NCI-H2171 (cell line): ENCODE measurements at regions not wholly inside any gene's neighbourhood (a gene's known extent, or its start where the extent isn't known, plus 50 kb on each side); places are given as distances from the start of the nearest gene placed in this dataset.
A peak's percentile ranks its signal among the peaks of the same experiment; 100 is the strongest.

Experiments
- DNase-seq: peaks from one replicate; lab custom pipeline; 2025; lab: John Stamatoyannopoulos, UW

- DNase-seq = no peak
Observed at GRCh38 chr1:10897981-10898728, 101.7 kb upstream of the CASZ1 start.

DNA sequence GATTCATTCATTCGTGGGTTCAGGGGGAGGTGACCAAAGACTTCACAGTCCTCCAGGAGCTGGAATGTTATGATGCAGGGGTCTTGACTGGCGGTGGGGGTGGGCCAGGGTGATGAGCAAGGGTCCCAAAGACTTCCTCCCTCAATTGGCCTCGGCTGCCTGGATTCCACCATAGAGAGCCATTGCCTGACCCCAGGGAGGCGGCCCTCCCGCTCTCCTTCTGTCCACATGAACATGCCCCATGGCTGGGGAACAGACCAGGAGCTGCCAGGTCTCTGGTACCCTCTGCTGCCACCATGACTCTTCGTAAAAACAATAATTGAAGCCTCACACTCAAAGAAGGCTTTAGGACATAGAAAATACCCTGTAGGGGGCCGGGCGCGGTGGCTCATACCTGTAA is 102.5 kb upstream of the CASZ1 start:
- DNase-seq = no peak

DNA sequence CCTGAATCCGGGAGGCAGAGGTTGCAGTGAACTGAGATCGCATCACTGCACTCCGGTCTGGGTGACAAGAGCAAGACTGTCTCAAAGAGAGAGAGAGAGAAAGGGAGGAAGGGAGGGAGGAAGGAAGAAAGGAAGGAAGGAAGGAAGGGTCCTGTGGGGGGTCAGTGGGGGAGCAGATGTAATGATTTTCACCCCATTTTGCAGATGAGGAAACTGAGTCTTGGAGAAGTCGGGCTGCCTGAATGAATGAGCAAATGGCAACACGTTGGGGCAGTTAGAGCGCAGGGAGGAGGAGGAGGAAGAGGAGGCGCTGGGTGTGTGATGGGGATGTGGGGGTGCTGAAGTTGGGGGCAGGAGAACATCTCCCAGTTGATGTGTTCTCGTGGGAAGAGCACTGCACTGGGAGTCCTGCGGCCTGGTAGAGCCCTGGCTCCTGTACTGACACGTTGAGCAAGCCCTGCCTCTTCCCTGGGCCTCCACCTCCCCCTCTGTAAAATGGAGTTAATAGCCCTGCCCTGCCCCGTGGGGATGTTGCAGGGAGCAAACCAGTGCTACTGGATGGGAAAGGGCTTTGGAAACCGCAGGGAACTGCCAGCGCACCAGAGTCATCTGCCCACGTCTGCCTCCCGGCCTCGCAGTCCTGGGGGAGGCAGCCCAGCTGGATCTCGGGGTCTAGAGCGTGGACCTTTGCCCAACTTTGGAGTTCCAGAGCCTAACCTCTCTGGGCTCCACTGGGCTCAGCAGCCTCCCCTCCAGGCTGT is 103.2 kb upstream of the CASZ1 start:
- no peak for DNase-seq

GRCh38 chr1:10900251-10900651 is 103.8 kb upstream of the CASZ1 start:
- DNase-seq = no peak

DNA sequence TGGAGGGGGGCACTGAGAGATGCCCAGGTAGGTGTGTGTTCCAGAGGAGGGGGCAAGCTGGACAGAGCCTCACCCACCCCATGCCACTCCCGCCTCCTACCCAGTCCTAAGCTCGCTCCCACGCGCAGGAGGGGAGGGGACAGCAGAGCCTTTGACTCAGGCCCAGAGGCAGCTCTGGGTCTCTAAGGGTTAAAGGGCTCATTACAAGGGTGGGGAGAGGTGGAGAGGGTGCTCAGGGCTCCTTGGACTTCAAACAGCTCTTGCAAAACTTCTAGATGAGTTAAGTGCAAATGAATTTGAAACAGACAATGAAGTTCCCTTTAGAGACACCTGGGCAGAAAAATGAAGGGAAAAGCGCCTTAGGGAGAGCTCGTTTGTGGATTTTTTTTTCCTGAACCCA is 104.2 kb upstream of the CASZ1 start:
- no peak for DNase-seq

- no peak for DNase-seq
Observed at GRCh38 chr1:10901091-10901890, 104.8 kb upstream of the CASZ1 start.

- no peak for DNase-seq
Observed at GRCh38 chr1:10901891-10902805, 105.7 kb upstream of the CASZ1 start.

DNA sequence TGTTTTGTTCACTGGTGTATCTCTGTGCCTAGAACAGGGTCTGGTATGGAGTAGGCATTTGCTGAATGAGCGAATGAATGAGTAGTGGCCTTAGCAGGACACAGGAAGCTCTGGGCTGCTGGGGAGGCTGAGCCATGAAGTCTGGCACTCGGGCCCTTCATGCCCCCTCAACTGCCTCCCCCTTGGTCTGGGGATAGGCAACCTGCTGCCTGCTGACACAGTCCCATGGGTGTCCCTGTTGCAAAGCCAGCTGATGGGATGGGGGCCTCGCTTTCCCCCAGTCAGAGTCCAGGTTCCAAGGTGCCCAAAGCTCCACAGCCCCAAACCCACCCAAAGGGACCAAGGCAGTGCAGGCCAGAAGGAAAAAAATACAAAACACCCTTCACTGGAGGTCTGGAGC is 107.0 kb upstream of the CASZ1 start:
- no peak for DNase-seq

- DNase-seq = no peak
Observed at GRCh38 chr1:10903821-10904220, 107.4 kb upstream of the CASZ1 start.

- DNase-seq = no peak
Observed at GRCh38 chr1:10904396-10905358, 107.8 kb upstream of the TARDBP start.

- DNase-seq = no peak
Observed at GRCh38 chr1:10905841-10906655, 106.4 kb upstream of the TARDBP start.

GRCh38 chr1:10906866-10907519 is 105.5 kb upstream of the TARDBP start:
- DNase-seq = no peak

DNA sequence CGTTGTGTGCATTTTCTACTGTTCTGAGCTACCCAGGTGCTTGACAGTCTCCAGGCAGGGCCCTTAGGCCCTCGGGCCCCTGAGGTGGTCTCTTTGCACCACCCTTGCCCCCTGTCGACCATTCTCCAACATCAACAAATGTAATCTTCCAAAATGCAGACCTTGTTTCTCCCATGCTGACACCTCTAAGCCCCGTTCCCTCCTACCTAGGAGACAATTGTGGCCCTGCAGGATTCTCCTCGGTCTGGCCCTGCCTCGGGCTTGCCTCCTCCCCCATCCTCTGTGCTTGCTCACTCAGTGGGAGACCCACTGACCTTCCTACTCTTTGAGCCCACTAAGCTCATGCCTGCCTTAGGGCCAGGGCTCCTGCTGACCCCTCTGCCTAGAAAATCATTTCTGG is 104.2 kb upstream of the TARDBP start:
- DNase-seq = no peak

- peak; percentile 13 for DNase-seq
Observed at GRCh38 chr1:10909697-10910680, 102.5 kb upstream of the TARDBP start.

GRCh38 chr1:10910681-10911489 is 101.6 kb upstream of the TARDBP start:
- no peak for DNase-seq

- no peak for DNase-seq
Observed at GRCh38 chr1:10911490-10912166, 100.8 kb upstream of the TARDBP start.
